ENCODE measurements at regions not wholly inside any gene's neighbourhood (a gene's known extent, or its start where the extent isn't known, plus 50 kb on each side); places are given as distances from the start of the nearest gene placed in this dataset.

- no peak for DNase-seq (ENCODE audit: extremely low spot score, insufficient read length, low read depth)
Observed at GRCh38 chr3:118435851-118436350, 598.7 kb downstream of the IGSF11 start.

GRCh38 chr3:118436697-118437262 is 597.9 kb downstream of the IGSF11 start:
- no peak for DNase-seq (ENCODE audit: extremely low spot score, insufficient read length, low read depth)
- FAIRE-seq = no peak

More at GRCh38 chr3:118435851-118436350, 598.7 kb downstream of the IGSF11 start:
- FAIRE-seq = no peak

- FAIRE-seq (no peak), DNase-seq (ENCODE audit: extremely low spot score, insufficient read length, low read depth) (no peak)
Observed at GRCh38 chr3:118445036-118445435, 589.6 kb downstream of the IGSF11 start.

GRCh38 chr3:118447339-118447738 is 587.3 kb downstream of the IGSF11 start:
- DNase-seq (ENCODE audit: extremely low spot score, insufficient read length, low read depth) (no peak), FAIRE-seq (no peak)

- no peak for FAIRE-seq
- DNase-seq (ENCODE audit: extremely low spot score, insufficient read length, low read depth) = no peak
Observed at GRCh38 chr3:118466795-118467330, 567.8 kb downstream of the IGSF11 start.

GRCh38 chr3:118468801-118469200 is 565.8 kb downstream of the IGSF11 start:
- FAIRE-seq (no peak), DNase-seq (ENCODE audit: extremely low spot score, insufficient read length, low read depth) (no peak)

GRCh38 chr3:118472586-118472985 is 562.1 kb downstream of the IGSF11 start:
- no peak for FAIRE-seq
- no peak for DNase-seq (ENCODE audit: extremely low spot score, insufficient read length, low read depth)

- FAIRE-seq = no peak
- no peak for DNase-seq (ENCODE audit: extremely low spot score, insufficient read length, low read depth)
Observed at GRCh38 chr3:118473343-118473742, 561.3 kb downstream of the IGSF11 start.

GRCh38 chr3:118476885-118477618 is 557.6 kb downstream of the IGSF11 start:
- no peak for FAIRE-seq

GRCh38 chr3:118477768-118478167 is 556.9 kb downstream of the IGSF11 start:
- DNase-seq (ENCODE audit: extremely low spot score, insufficient read length, low read depth) (no peak), FAIRE-seq (no peak)

More at GRCh38 chr3:118476885-118477618, 557.6 kb downstream of the IGSF11 start:
- DNase-seq (ENCODE audit: extremely low spot score, insufficient read length, low read depth) = no peak

- DNase-seq (ENCODE audit: extremely low spot score, insufficient read length, low read depth) = no peak
- FAIRE-seq = no peak
Observed at GRCh38 chr3:118478706-118479276, 555.9 kb downstream of the IGSF11 start.

GRCh38 chr3:118479376-118479775 is 555.3 kb downstream of the IGSF11 start:
- DNase-seq (ENCODE audit: extremely low spot score, insufficient read length, low read depth) (no peak), FAIRE-seq (no peak)

- FAIRE-seq (no peak), DNase-seq (ENCODE audit: extremely low spot score, insufficient read length, low read depth) (no peak)
Observed at GRCh38 chr3:118480101-118480860, 554.4 kb downstream of the IGSF11 start.

- FAIRE-seq (no peak), DNase-seq (ENCODE audit: extremely low spot score, insufficient read length, low read depth) (no peak)
Observed at GRCh38 chr3:118485693-118486092, 549.0 kb downstream of the IGSF11 start.

- FAIRE-seq (no peak), DNase-seq (ENCODE audit: extremely low spot score, insufficient read length, low read depth) (no peak)
Observed at GRCh38 chr3:118487734-118488133, 546.9 kb downstream of the IGSF11 start.

GRCh38 chr3:118488732-118489131 is 545.9 kb downstream of the IGSF11 start:
- no peak for DNase-seq (ENCODE audit: extremely low spot score, insufficient read length, low read depth)
- no peak for FAIRE-seq

GRCh38 chr3:118495206-118495605 is 539.4 kb downstream of the IGSF11 start:
- FAIRE-seq (no peak), DNase-seq (ENCODE audit: extremely low spot score, insufficient read length, low read depth) (no peak)

- no peak for DNase-seq (ENCODE audit: extremely low spot score, insufficient read length, low read depth)
- no peak for FAIRE-seq
Observed at GRCh38 chr3:118497274-118497673, 537.4 kb downstream of the IGSF11 start.

- FAIRE-seq (no peak), DNase-seq (ENCODE audit: extremely low spot score, insufficient read length, low read depth) (no peak)
Observed at GRCh38 chr3:118501152-118501551, 533.5 kb downstream of the IGSF11 start.

- DNase-seq (ENCODE audit: extremely low spot score, insufficient read length, low read depth) (no peak), FAIRE-seq (no peak)
Observed at GRCh38 chr3:118504906-118505305, 529.7 kb downstream of the IGSF11 start.
